HG03457 (cell line): ENCODE measurements at regions not wholly inside any gene's neighbourhood (a gene's known extent, or its start where the extent isn't known, plus 50 kb on each side); places are given as distances from the start of the nearest gene placed in this dataset.

Experiments
- ATAC-seq: cut with Tn5 transposase; IDR thresholded peaks from one replicate; pipeline ENCODE4 v1.9.1; 2021; ENCODE audit warnings: moderate number of reproducible peaks; ENCODE audit not compliant: unreplicated experiment

- ATAC-seq: no peak
Observed at GRCh38 chr10:2659660-2660209, 407.6 kb upstream of the PFKP start.

GRCh38 chr10:2658780-2659179 is 408.6 kb upstream of the PFKP start:
- ATAC-seq: no peak

GRCh38 chr10:2650328-2650727 is 417.0 kb upstream of the PFKP start:
- ATAC-seq: no peak

GRCh38 chr10:2641028-2641427 is 426.3 kb upstream of the PFKP start:
- no peak for ATAC-seq

- no peak for ATAC-seq
Observed at GRCh38 chr10:2633630-2634029, 433.7 kb upstream of the PFKP start.

DNA sequence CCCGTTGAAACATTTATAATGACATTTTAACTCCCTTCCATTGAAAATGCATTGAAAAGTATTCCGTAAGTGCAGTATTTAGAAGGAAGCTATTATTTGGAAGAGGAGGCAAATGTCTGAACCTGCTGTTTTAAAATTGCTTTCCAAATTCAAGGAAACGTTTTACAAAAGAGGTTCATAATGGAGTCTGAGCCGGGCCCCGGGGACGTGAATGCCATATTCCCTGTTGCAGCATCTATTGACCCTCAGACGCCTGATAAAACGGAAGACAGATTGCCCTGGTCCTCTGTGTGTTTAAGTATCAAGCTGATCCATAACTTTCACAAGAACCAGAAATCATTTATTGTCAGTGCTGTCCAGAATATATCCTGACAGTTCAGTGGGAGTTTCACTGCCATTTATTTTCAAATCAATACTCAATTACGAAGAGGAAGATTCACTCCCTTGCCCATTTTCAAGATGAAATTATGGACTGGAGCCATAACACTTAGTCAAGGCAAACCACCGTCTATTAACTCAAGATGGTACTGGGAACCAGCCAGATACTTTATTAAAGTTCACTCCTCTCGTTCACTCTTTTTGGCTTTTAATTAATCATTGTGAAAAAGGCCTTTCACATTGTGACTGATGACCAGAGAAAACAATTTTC is 435.7 kb upstream of the PFKP start:
- ATAC-seq: no peak

GRCh38 chr10:2628705-2629104 is 438.6 kb upstream of the PFKP start:
- no peak for ATAC-seq

DNA sequence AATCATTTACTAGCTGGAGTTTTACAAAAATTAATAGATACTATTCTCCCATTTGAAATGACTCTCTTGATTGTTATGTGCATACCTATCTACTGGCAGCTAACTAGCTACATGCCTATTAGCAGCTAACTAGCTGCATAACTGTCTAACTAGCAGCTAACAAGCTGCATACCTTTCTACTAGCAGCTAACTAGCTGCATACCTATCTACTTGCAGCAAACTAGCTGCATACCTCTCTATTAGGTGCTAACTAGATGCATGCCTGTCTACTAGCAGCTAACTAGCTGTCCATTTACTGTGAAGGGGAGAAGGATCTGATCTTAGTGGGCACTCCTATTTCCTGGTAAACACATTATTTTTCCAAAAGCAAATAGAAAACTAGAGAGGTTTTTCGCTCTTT is 439.4 kb upstream of the PFKP start:
- no peak for ATAC-seq

- ATAC-seq: no peak
Observed at GRCh38 chr10:2625094-2625493, 442.3 kb upstream of the PFKP start.

DNA sequence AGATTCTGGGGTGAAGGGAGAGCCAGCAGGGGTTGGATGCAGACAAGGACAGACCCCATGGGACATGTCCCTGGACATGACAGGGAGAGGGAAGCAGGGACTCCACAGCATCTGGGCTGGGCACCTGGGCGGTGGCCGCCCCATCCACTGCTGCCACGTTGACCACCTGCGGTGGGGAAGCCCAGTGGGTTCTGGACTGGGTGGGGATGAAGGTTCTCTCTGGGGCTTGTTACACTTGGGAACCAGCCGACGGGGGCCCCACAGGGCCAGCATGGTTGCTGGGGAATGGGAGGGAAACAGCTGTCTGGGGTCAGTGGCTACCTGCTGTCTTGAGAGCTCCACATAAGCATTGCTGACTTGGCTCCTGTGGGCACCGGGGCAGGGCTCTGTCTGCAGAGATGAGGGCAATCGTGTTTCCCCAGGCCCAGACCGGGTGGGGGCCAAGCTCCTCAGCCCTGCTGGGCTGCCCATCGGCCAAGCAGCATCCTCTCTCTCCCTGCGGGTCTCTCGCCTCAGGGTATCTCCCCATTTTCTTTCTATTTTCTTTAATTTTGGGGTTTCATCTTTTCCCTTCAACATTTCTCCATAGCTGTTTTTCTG is 443.6 kb upstream of the PFKP start:
- ATAC-seq: no peak

GRCh38 chr10:2620827-2621521 is 446.4 kb upstream of the PFKP start:
- ATAC-seq: no peak

- ATAC-seq: no peak
Observed at GRCh38 chr10:2619916-2620315, 447.4 kb upstream of the PFKP start.

GRCh38 chr10:2619472-2619871 is 447.9 kb upstream of the PFKP start:
- no peak for ATAC-seq

- ATAC-seq: no peak
Observed at GRCh38 chr10:2618690-2619089, 448.7 kb upstream of the PFKP start.

GRCh38 chr10:2616215-2616614 is 451.1 kb upstream of the PFKP start:
- no peak for ATAC-seq

DNA sequence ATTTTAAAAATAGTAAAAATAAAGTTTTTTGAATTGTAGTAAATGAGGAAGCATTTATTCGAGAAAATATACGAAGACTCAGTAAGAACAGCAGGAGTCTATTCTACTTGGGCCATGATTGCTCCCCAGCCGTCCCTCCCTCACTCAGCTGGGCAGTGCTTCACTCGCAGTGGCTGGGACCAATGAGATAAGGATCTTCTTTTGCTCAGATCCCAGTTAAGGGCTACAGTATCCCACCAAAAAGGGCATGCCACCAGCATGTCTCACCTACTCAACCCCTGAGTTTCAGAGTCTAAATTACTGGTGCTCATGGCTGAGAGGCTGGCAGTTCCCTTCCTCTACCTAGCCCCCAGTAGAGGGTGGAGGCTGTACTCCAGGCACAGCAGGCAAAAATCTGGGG is 455.7 kb upstream of the PFKP start:
- no peak for ATAC-seq

DNA sequence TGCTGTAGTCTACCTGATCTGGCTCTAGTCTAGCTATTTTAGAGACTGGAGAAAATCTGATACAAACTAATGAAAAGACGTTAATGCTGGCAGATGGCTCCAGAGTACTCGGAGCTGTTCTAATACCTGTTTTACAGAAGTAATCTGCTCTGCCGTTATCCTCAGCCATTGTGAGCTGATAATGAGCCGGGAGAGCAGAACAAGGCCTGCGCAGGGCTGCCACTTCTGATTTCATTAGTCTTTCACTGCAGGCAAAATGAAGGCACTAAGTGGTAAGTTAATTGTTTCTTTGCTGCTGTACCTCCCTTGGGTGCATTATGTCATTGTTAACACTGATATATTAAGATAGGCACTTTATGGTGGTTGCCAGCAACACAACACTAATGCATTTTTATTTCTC is 456.4 kb upstream of the PFKP start:
- ATAC-seq: no peak

DNA sequence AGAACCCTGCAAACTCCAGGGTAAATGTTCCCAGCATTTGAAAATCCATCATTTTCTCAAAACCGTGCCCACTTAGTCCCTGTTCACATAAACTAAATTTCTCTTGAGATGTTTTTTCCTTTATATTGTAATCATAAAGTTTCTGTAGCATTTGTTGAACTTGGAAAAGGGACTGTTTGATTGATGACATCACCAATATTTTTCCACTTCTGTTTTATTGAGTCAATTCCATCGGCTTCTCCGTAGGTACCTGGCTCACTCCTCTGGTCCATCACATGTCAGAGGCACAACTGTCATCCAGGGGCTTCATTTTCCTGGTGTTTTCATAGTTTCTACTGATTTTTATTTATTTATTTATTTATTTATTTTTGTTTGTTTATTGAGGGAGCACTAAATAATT is 462.5 kb upstream of the PFKP start:
- no peak for ATAC-seq

DNA sequence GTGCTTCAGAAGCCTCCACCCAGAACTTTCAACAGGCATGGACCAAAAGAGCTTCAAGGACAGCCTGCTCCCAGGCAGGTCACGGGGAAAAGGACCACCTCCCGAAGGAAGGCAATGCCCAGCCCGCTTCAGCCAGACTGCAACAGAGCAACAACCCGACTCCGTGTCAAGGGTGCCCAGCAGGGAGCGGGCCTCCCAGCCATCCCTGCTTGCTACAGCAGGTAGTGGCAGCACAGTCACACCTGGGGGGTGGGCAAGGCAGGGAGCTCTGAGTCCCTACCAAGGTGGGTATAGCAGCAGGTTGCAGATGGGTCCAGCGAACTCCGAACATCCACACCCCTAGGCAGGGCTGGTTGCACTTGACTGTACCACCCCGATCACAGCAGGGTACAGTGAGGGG is 467.8 kb upstream of the PFKP start:
- ATAC-seq: no peak

GRCh38 chr10:2592360-2593160 is 474.8 kb upstream of the PFKP start:
- no peak for ATAC-seq

DNA sequence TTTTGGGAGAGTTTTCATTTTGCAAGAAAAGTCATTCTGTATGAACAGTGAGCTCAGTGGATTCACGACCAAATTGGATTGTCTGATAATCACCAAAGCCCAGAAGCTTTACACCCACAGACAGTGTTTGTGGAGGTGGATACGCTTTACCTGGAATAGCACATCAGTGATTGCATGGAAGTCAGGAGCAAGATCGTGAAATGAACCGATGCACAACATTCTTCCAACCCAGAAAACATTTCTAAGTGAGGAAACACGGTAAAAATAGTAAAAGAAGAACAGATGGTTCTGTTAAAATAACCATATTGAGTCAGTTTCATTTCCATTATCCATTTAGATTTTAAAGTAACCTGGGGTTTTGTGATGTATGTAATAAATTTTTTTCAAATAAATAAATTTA is 478.2 kb upstream of the PFKP start:
- no peak for ATAC-seq
